CD4-positive, alpha-beta T cell treated with Interleukin-21 for 1 hour (primary cell): ENCODE measurements at regions not wholly inside any gene's neighbourhood (a gene's known extent, or its start where the extent isn't known, plus 50 kb on each side); places are given as distances from the start of the nearest gene placed in this dataset.
"Not testable (repeated sequence)": the region's sequence is repeated elsewhere in the genome, so short reads cannot be mapped to it uniquely, and the experiment has no call there.

ENCODE experiments used
- DNase-seq: peaks from one replicate; pipeline ENCODE4 v3.0.0-alpha.2; 2020

DNA sequence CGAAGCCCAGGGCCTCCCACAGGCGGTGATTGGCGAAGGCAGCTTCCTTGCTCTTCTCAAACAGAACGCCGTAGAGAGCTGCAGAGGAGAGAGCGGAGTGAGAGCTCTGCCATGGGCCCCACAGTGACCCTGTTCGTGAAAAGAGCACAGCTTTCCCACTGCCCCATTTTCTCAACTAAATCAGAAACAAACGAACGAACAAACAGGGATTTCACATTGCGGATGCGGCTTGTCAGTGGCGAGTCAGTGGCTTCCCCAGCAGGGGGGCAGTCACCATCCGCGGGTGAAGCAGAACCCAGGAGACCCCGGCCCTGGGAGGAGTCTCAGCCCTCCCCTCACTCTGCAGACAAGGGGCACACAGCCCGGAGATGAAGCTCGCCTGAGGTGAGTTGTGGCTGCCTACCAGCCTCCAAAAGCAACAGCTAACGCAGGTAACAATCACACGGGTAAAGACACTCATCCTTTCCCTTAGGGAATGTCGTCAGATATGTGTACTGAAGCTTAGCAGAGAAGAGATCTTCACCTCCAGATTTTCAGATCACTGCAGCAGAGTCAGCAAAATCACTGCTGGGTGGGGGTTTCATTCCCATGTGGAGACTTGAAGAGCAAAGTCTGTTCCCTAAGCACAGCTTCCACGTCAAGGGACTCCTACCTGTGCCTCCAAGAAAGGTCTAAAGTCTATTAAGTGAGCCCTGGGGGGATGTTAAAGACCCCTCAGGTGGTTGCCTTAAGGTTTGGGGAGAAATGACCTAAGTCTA lies 51.2 kb upstream of the GPR31 start:
- DNase-seq, result no peak

DNA sequence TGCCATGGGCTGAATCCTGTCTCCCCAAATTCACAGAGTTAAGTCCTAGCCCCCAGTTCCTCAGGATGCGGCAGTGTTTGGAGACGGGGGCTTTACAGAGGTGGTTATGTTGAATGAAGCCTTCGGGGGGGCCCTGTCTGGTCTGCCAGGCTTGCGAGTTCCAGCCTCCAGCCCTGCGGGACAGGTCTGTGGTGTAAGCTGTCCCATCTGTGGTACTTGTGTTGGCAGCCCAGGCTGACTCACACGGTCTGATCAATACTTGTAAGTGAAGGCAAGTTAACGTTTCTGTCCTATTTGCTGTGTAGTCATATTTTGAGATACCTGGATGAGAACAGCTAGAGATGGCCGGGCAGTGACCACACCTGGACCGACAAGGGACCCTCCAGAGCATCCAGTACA lies 51.8 kb upstream of the GPR31 start:
- DNase-seq, result no peak

DNA sequence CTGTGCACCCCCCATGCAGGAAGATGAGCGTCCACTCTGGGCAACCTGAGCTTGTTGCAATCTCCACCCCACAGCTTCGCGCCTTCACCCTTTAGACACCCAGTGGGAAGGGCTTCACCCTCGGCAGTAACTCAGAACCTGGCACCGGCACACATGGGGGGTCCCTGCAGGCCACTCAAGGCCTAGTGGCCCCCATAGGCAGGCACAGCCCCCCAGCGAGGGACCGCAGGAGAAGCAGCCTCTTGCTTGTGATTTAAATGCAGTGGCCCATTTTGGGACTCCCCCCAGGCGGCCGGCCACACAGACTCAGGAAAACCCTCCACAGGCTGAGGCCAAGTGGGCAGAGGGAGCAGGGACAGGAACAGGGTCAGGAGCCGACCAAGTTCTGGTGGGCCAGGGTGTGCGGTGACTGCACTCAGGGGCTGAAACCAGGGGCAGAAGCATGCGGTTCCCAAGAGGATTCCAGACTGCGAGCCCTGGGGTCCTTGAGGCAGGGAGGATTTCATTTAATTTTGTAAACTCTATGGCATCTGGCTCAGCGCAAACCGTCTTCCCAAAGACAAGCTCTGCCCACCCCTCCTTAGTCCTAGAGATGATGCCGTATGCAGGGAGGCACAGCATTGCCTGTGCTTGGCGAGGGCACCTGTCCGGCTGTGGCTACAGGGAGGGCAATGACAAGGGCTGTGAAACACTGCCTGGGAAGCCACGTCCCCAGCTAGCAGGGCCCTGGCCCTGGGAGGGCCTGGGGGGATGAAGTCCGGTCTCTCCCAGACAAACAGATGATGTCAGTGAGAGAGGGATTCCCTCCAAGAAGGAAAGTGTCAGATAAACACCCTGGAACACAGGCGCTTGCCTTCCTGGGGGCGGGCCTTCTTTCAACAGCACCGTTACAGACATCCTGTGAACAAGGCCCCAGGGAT lies 52.9 kb upstream of the GPR31 start:
- DNase-seq, result no peak

DNA sequence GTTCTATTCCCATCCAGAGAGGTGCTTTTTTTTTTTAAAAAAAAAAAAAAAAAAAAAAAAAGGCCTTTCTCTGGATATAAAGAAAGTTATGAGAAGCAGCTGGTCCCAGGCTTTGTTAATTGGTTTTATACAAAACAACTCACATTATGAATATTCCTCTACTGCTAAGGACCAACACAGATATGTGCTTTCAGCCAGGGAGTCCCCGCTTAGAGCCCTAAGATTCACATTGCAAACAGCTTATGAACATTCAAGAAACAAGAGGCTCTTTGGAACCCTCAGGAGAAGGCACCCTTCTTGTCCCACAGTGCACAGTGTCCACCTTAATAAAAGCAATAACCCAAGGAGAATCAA lies 53.5 kb upstream of the GPR31 start:
- DNase-seq, result no peak

DNA sequence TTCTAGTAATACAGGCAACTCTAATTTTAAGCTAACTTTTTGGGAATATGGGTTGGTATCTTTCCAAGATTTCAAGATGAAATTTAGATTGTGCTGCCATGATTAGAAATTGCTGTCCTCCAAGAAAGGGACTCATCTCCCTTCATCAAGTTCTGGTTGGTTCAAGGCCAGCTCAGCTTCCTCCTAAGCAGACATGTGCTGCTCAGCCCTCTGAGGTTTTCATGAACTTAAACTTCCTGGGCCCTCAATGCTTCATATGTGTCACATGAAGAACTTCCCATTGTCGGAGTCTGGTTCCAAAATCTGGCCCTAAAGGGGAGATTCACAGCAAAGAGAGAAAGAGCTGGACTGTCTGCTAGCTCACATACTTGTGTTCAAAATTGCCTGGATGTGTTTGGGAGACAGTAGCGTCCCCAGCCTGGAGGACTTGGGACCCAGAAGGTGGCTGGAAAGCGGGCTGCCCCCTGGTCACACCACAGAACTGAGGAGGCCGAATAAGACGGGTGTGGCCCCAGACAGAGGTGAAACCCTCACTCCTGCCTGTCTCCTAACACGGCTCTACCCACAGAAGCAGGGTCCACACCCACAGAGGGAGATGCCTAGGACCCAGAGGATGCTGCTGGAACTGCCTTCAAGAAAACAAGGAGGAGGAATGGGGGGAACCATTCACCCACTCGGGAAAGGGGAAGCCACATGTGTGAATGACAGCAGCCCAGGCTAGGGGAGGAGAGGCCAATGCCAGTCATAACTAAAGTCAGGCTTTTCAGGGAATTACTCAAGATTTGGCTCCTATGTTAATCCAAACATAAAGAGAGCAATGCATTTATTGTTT lies 54.3 kb upstream of the GPR31 start:
- no peak for DNase-seq

DNA sequence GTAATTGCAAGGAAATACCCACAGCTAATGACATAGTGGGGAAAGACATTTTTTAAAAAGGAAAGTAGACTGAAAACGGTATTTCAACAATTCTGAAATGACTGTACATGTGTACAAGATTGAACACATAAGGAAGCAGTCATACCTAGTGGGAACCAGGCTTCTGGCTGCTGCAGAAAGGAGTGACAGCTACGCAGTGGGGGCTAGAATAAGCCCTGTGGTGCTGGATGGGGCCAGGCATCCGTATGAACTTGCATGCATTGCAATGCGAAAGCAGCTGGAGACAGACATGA lies 54.9 kb upstream of the GPR31 start:
- no peak for DNase-seq

DNA sequence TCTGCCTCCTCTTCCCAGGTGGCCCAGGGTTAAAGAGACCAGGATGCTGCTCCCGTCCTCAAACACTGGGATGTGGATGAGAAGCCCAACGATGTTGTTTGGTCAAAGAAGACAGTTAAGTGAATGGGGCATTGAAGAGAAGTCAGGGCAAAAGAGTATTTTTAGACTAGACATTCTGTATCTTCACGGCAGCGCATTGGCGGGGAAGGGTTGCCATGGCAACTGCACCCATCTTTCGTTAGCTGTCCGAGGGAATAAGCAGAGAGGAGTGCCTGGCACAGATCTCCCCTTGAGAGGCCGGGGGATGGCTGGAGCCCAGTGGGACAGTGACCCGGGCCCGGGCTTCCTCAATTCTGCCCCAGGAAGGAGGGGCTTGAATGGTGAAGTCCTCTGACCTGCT lies 56.4 kb upstream of the GPR31 start:
- no peak for DNase-seq

DNA sequence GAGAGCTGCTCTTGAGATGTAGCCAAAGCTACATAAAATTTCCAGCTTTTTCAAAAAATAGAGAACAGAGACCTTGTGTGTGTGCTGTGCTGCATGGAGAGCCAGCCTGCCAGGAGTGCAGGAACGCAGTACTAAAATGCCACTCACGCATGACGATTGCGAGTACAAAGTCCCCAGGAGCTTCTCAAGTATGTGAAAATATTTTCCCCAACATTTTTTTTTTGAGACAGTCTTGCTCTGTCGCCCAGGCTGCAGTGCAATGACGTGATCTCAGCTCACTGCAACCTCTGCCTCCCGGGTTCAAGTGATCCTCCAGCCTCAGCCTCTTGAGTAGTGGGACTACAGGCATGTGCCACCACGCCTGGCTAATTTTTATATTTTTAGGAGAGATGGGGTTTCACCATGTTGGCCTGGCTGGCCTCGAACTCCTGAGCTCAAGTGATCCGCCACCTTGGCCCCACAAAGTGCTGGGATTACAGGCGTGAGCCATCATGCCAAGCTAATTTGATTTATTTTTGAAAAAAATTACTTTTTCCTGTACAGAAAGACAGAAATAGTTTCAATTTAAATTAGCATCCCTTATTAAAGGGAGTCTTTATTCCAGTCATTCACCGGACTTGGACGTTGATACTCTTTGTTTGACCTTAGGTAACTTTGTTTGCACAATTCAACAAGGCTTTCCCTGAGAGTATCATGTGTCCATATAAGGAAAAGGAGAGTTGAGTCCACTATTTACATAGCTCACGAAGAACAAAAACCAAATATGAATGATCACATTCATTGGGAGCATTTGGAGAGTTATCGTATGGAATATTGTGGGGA lies 57.9 kb upstream of the GPR31 start:
- DNase-seq, result not testable (repeated sequence)

DNA sequence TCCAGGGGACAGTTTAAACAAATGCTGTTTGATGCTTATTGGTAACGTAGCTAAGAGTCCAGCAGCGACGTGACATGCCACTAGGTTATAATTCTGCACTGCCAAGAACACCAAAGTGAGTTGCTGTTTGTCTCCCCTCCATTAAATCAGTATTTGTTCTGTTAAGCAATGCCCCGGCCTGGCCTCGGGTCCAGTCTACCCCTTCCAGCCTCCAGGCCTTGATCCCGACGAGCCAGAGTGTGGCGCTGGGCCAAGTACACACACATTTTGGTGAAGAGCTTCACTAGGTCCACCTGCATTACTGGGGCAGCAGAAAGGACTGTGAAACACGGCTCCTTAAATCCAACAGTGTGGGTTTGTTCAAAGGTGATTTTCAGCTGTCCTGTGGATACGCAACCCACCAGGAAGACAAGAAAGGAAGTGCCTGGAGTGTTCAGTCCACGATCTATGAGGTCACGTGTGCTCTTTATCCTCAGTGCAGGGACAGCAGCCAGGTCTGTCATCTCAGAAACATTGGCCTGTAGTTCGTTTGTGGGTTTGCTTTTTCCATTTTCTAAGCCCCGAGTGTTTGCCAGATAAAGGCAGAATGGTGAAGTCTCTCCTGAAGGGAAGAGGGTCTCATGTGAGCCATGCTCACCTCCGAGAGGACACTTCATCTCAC lies 58.7 kb upstream of the GPR31 start:
- not testable (repeated sequence) for DNase-seq

DNA sequence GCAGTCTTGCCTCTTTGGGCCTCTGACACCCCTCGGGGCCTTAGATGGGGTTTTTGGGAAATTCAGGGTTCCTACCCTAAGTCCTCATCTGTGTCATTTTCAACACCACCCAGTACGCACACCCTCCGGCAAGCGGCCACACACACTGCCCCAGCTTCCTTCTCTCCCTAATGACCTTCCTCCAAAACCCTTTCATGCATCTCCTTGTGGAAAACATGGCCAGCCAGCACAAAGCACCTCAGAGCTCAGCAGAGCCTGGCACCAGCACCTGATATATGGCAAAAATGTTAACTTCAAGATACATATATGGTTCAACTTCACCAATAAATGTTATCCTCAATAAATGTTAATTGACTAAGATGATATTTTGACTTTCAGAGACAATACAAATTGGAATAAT lies 59.3 kb upstream of the GPR31 start:
- DNase-seq, result not testable (repeated sequence)

DNA sequence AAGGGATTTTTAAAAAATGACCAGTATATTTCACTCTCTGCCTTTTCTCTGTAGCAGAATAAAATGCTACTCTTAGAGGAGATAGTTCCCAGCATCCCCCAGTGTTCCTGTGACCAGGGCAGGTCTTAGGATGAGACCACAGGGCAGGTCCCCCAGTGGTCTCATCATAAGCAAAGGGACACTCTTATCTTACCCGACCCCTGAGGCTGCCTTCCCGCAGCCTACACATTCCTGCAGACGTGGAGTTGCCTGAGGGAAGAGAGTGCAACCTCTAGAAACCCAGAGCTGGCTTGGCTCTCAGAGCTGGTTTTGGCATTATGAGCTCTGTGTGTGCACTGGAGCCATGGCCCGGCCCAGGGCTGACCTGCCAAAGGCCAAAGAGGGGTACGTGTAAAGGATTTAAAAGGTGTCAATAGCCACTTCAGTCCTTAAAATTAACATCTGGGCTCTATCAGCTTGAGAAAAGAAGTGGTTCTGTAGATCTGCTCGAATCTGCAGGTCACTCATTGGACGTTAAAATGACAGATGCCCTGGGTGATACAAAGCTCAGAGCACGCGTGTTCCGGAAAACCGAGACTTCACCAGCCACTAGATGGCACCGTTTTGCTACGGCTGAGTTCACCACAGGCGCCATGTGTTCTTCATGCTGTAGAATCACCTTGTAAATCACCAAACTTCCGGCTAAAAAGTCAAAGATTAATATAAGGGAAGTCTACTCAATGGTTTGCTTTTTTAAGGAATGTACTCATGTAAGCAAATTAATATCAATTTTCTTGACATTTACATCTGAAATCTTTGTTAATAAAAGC lies 60.4 kb upstream of the GPR31 start:
- peak; percentile 51 for DNase-seq

DNA sequence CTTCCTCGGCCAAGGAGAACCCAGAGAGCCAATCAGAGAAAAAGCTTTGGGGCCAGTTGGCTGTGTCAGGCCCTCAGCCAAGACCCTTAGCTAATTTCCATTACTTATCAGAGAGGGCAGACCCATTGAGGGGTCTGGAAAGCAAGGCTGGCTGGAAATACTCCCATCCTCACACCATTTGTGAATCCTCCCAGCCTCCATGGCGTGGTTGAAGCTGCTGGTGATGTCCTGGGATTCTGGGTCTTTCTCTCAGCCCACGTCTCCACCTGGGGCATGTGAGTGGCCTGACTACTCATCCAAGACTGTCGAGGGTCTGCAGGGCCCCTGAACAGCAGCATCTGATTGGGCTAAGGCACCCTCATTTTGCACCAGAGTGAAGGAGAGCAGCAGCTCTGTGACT lies 61.3 kb upstream of the GPR31 start:
- DNase-seq, result not testable (repeated sequence)

DNA sequence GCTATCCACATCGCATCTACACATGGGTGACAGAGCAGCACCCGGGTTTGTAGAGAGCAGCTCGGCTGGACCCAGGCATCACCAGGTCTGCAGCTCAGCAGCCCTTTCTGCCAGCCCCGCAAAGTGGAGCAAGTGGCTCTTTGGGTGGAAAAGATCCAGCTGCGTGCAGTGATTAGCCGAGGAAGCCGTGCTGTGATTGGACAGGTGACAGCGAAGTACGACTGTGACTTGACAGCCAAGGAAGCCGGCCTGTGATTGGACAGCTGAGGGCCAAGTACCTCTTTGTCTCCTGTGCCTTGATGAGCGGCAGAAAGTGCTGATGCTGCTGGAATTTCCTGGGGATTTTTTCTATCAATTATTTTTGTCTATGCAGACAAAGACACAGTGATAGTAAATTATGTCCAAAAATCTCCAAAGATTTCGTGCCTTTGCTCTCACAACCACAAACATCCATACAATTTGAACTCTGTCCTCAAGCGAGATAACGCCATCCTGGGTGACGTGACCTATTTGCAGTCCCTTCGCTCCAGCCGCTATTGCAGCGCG lies 62.3 kb upstream of the GPR31 start:
- no peak for DNase-seq

DNA sequence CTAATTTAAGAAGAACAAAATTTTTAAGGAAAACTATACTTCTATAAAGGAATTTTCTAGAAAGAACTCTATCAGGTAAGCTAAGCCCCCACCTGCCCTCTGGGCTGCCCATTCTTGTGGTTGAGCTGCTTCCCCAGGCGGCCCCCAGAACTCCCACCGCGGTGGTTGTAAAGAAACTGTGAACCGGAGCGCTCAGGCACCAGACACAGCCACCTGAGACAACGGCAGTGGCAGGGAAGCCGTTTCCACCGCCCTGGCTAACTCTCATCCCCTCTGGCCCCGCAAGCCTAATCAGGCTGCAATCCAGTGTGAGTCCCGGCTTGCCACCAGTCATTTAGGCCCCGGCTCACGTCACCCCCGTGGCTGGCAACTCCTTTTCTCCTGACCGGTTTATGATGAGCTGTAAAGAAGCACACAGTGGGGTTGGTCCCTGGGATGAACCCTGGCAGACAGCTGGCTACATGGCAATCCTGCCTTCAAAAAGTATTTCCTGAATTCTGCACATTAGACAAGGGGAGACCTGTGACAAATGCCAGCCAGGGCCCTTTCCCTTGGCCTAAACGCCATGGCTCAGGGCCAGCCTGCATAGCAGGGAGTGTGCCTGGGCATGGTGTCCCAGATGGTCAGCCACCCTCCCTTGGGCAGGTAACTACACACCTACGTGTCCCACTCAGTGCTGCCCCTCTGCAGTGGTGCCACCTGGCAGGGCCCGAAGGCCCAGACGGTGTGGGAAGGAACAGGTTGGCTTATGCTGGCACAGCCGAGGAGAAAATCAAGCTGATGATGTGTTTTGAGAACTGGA lies 63.8 kb upstream of the GPR31 start:
- DNase-seq, result no peak

DNA sequence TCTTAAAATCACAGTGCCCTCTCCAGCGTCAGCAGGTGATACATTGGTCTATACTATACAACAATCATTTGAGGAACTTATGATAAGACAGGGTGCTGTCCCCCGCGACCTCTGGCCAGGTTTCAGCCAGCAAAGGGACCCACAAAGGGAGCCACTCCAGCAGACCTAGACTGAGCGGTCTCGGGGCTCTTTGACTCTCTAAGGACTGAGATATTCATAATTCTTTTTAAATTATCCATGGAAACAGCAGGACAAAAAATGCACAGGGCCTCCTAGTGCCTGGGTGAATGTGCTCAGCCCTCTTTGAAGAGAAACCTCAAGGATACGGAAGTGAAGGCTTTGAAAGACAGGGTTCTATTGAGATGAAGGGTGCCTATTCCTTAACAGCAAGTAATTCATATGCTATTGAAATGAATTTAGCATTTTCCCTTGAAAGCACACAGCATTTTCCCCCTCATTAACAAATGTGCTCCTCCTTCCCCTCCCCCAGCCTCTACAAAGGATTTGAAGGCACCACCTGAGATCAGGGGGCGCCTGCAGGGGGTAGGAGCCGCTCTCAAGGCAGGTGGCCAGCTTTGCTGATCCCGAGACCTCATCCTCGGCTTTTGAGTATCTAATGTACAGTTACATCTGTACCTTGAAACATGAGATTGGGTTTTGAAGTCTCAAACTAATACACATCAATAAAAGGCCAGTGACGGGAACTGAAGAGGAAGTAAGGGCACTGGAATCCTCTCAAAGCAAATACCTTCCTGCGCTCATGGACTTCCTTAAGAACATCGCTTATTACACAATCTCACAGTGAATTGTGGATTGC lies 65.3 kb upstream of the UNC93A start:
- DNase-seq, result not testable (repeated sequence)

DNA sequence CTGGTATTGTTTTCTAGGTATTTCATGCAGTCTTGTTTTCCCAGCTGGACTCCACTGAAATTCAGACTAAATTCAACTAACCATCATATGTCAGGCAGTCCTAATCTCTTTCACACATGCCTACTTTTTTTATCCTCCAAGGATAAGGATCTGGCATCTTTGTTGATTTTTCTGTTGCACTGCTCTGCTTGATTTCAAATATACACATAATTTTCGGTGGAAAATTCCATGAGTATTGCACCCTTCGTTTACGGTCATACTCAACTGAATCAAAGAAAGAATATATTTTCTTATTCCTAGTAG lies 64.8 kb upstream of the UNC93A start:
- no peak for DNase-seq

DNA sequence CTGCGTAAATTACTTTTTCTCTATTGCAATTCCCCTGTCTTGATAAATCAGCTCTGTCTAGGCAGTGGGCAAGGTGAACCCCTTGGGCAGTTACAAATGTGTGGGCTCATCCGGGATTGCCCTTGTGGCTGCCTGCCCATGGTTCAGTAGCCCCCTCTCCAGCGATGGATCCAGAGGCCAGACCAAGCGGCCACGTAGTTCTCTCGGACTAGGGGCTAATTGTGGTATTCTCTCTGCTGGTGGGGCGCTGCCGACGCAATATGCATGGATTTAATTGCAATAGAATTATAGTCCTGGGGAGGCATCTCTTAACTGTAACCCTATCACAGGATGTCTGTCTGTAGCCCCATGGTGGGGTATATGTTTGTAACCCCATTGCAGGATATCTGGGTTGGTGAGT lies 64.3 kb upstream of the UNC93A start:
- no peak for DNase-seq

DNA sequence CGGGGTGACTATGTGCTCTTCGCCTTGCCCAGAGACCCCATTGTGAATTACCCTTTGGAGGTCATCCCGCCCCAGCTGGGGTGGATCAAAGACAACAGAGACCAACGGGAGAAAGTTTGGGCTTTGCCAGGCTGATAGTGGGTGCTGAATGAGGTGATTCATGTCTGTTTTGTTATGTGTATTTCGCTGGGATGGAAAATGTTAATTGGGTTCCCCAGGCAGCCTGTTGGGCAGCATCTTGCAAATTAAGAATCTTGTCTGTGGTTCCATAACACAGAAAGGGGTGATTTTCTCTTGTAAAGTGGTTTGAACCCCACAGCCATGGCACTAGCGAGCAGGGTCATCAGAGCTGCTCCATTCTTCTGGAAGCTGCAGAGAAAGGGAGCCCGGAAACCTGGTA lies 63.1 kb upstream of the UNC93A start:
- no peak for DNase-seq

DNA sequence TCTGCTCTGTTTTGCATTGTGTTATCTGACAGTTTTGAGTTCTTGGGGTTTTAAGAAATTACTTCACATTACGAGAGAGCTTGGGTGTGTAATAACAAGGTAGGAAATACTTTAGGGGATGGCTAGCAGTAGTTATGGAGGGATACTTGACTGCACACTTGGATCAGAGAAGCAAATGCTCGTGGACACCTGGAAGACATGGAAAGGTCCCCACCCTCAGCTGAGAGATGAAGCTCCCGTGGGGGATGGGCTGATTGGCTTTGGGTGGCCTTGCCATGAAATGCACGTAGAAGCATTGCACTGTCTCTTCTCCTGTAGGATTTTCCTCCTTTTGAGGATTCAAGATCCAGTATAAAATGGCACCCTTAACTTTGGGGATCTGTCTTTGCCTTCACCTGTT lies 61.5 kb upstream of the UNC93A start:
- DNase-seq, result no peak
